SK-N-SH (cell line): ENCODE measurements at regions not wholly inside any gene's neighbourhood (a gene's known extent, or its start where the extent isn't known, plus 50 kb on each side); places are given as distances from the start of the nearest gene placed in this dataset.

Experiments
- CTCF ChIA-PET: fragments of 300-600, 350-600 bp; formaldehyde crosslinking; extraction: SDS; loops from one replicate; lab custom pipeline; 2021; lab: Yijun Ruan, JAX
- POLR2A ChIA-PET: fragments of 350-600 bp; sonication (Branson Sonifier 250); formaldehyde crosslinking; extraction: SDS; loops from one replicate; lab custom pipeline; 2020; ENCODE audit warnings: antibody characterized with exemption, inconsistent platforms; lab: Yijun Ruan, JAX
- DNase-seq: peaks from one replicate; pipeline ENCODE4 v3.0.0; 2012
- H2AFZ ChIP-seq: fragments of 200-600 bp; sonication (generic); 2 replicates; pipeline ENCODE4 v1.8.1; 2016; ENCODE audit warnings: antibody characterized with exemption, mild to moderate bottlenecking, low read depth
- H3F3A ChIP-seq: fragments of 200-600 bp; sonication (generic); replicated peaks from 2 replicates; pipeline ENCODE3; 2016; ENCODE audit warnings: antibody characterized with exemption, mild to moderate bottlenecking; ENCODE audit not compliant: insufficient read depth
- H3K27ac ChIP-seq, 2 experiments: fragments of 200-500 bp in 1 of 2; fragments of 200-600 bp in 1 of 2; sonication (Bioruptor generic) in 1 of 2; sonication (generic), shearing (Covaris generic) in 1 of 2; 2 replicates each; pipeline versions ENCODE4 v1.5.1 to v1.6.1; 2014 to 2016; ENCODE audit warnings: low read depth in 2 of 2, inconsistent platforms in 1 of 2, low read length in 1 of 2, mild to moderate bottlenecking in 1 of 2, mixed read lengths in 1 of 2
- H3K27me3 ChIP-seq: fragments of 200-600 bp; sonication (generic), shearing (Covaris generic); 2 replicates; pipeline ENCODE4 v1.6.1; 2016; ENCODE audit warnings: mixed run types; ENCODE audit not compliant: insufficient read depth
- H3K36me3 ChIP-seq, 2 experiments: fragments of 200-500 bp in 1 of 2; fragments of 200-600 bp in 1 of 2; sonication (Bioruptor generic) in 1 of 2; sonication (generic) in 1 of 2; replicated peaks in 1 of 2; 2 replicates each; pipeline versions ENCODE3 to v1.5.1; 2014 to 2016; ENCODE audit warnings: low read length in 1 of 2, mild to moderate bottlenecking in 1 of 2; ENCODE audit not compliant: insufficient read depth in 2 of 2, control insufficient read depth in 1 of 2
- H3K4me1 ChIP-seq, 2 experiments: fragments of 200-500 bp in 1 of 2; fragments of 200-600 bp in 1 of 2; sonication (Bioruptor generic) in 1 of 2; sonication (generic), shearing (Covaris generic) in 1 of 2; 2 replicates each; pipeline versions ENCODE4 v1.5.1 to v1.6.1; 2014 to 2016; ENCODE audit warnings: low read depth in 1 of 2, low read length in 1 of 2, mixed run types in 1 of 2; ENCODE audit not compliant: insufficient read depth in 2 of 2, control insufficient read depth in 1 of 2
- H3K4me2 ChIP-seq: fragments of 200-600 bp; sonication (generic), shearing (Covaris generic); 2 replicates; pipeline ENCODE4 v1.6.1; 2017; ENCODE audit warnings: mixed run types
- H3K4me3 ChIP-seq, 2 experiments: fragments of 200-500 bp in 1 of 2; fragments of 200-600 bp in 1 of 2; sonication (Bioruptor generic) in 1 of 2; sonication (generic), shearing (Covaris generic) in 1 of 2; 2 replicates each; pipeline versions ENCODE4 v1.5.1 to v1.8.1; 2014 to 2016; ENCODE audit warnings: low read depth in 2 of 2, inconsistent platforms in 1 of 2, low read length in 1 of 2, mild to moderate bottlenecking in 1 of 2, mixed read lengths in 1 of 2, moderate library complexity in 1 of 2
- H3K79me2 ChIP-seq: fragments of 200-600 bp; sonication (generic); 2 replicates; pipeline ENCODE4 v1.8.1; 2017; ENCODE audit warnings: mild to moderate bottlenecking; ENCODE audit not compliant: insufficient read depth
- H3K9ac ChIP-seq: fragments of 200-600 bp; sonication (generic); 2 replicates; pipeline ENCODE4 v1.6.1; 2017; ENCODE audit warnings: mixed run types
- H3K9me2 ChIP-seq: fragments of 200-600 bp; sonication (generic); 2 replicates; pipeline ENCODE4 v1.6.1; 2017; ENCODE audit warnings: mixed run types
- H3K9me3 ChIP-seq: fragments of 200-600 bp; sonication (generic); 2 replicates; pipeline ENCODE4 v1.6.1; 2017; ENCODE audit warnings: mixed run types, mild to moderate bottlenecking, moderate library complexity
- H4K20me1 ChIP-seq: fragments of 200-600 bp; sonication (generic); 2 replicates; pipeline ENCODE4 v1.6.1; 2017; ENCODE audit warnings: mild to moderate bottlenecking, mixed run types; ENCODE audit not compliant: insufficient read depth
- CHD2 ChIP-seq: fragments of 150-350 bp; IDR thresholded peaks from 2 replicates; pipeline ENCODE4 v1.6.1; 2018; ENCODE audit warnings: low read length; ENCODE audit not compliant: partially characterized antibody
- EP300 ChIP-seq, 2 experiments: IDR thresholded peaks; 2 replicates each; pipeline versions ENCODE4 v1.4.0 to v1.6.1; 2012; ENCODE audit warnings: borderline replicate concordance in 1 of 2, low read depth in 1 of 2, low read length in 1 of 2
- EZH2phosphoT487 ChIP-seq: fragments of 200-600 bp; sonication (generic); IDR thresholded peaks from 2 replicates; pipeline ENCODE4 v1.6.1; 2017; ENCODE audit warnings: low read depth, mixed run types, mild to moderate bottlenecking, antibody characterized with exemption, moderate library complexity, borderline replicate concordance
- FOXM1 ChIP-seq: IDR thresholded peaks from 2 replicates; pipeline ENCODE4 v1.4.0; 2012; ENCODE audit warnings: low read depth, mild to moderate bottlenecking
- GABPA ChIP-seq: IDR thresholded peaks from 2 replicates; pipeline ENCODE4 v1.4.0; 2012; ENCODE audit warnings: low read depth, mild to moderate bottlenecking
- GATA2 ChIP-seq: sonication (generic); formaldehyde crosslinking; IDR thresholded peaks from 2 replicates; pipeline ENCODE4 v1.5.0; 2020; ENCODE audit warnings: mild to moderate bottlenecking, missing genetic modification reagents
- MAX ChIP-seq: IDR thresholded peaks from 2 replicates; pipeline ENCODE4 v1.4.0; 2012; ENCODE audit warnings: low read depth
- NFIC ChIP-seq: IDR thresholded peaks from 2 replicates; pipeline ENCODE4 v1.4.0; 2012; ENCODE audit warnings: borderline replicate concordance
- PBX3 ChIP-seq: IDR thresholded peaks from 2 replicates; pipeline ENCODE4; 2012
- POLR2AphosphoS5 ChIP-seq: IDR thresholded peaks from 2 replicates; pipeline ENCODE4 v1.6.1; 2012; ENCODE audit warnings: low read depth, low read length
- RXRA ChIP-seq: IDR thresholded peaks from 2 replicates; pipeline ENCODE4 v1.4.0; 2012; ENCODE audit warnings: low read depth, mild to moderate bottlenecking, borderline replicate concordance
- SMC3 ChIP-seq: IDR thresholded peaks from 2 replicates; pipeline ENCODE4 v1.6.1; 2012; ENCODE audit warnings: low read depth, low read length, improper control_type of control experiment
- TCF12 ChIP-seq: IDR thresholded peaks from 2 replicates; pipeline ENCODE4 v1.4.0; 2012
- USF1 ChIP-seq: IDR thresholded peaks from 2 replicates; pipeline ENCODE4 v1.4.0; 2012; ENCODE audit warnings: low read depth, borderline replicate concordance
- USF2 ChIP-seq: fragments of 150-350 bp; IDR thresholded peaks from 2 replicates; pipeline ENCODE4 v1.6.1; 2017; ENCODE audit warnings: antibody characterized with exemption, low read length, low read depth, borderline replicate concordance
- WGBS: methylation state at CpG from one replicate; pipeline ENCODE4 v1.1.6; 2017; ENCODE audit warnings: low lambda C conversion rate; 5-methylcytosine and 5-hydroxymethylcytosine counted together

GRCh38 chr17:31629696-31630470 is 229.2 kb downstream of the COPRS start:
- no peak for DNase-seq
- Histone ChIP-seq H3K9ac (no peak overlapping the region), H3K27ac (no peak overlapping the region), H3K9me2 (no peaks in the 10 kb centered on the region), H3K36me3 (peaks cover 0 to 6% of the 10 kb centered on the region in 2 experiments), H3F3A (peaks cover 26% of the 10 kb centered on the region), H3K27me3 (no peaks in the 10 kb centered on the region), H3K9me3 (peaks cover 17% of the 10 kb centered on the region; the same call in 1 of the 2 replicates), H3K4me2 (no peak overlapping the region), H3K4me1 (peaks cover 0 to 6% of the 10 kb centered on the region in 2 experiments; a peak in 2 of 4 replicates), H3K4me3 (no peak overlapping the region), H4K20me1 (no peaks in the 10 kb centered on the region), H2AFZ (no peak overlapping the region), H3K79me2 (no peaks in the 10 kb centered on the region)
- 68% methylated on average over 8 of the region's 8 CpGs for WGBS
- ChIA-PET CTCF (no interaction called here), POLR2A (no interaction called here)
- TF ChIP-seq USF2 (no peak), EZH2phosphoT487 (no peak), PBX3 (peak; percentile 13; the same call in 1 of the 2 replicates), SMC3 (no peak), TCF12 (peak; percentile 98), FOXM1 (no peak), EP300 (IDR thresholded peaks at IDR 0.05; ENCODE audit: borderline replicate concordance in 1 of 2, low read depth in 1 of 2, low read length in 1 of 2) (peak in 1 of 2 experiments; percentile 47; a peak in 1 of 4 replicates), POLR2AphosphoS5 (0 out of 2 replicates have a peak, but pooled peaks have one; percentile 20), MAX (peak; percentile 45; the same call in 1 of the 2 replicates), NFIC (peak; percentile 78), CHD2 (no peak), GABPA (no peak), GATA2 (CRISPR knock-in tag) (no peak), USF1 (no peak), RXRA (no peak)
